ENCODE measurements at regions not wholly inside any gene's neighbourhood (a gene's known extent, or its start where the extent isn't known, plus 50 kb on each side); places are given as distances from the start of the nearest gene placed in this dataset.

DNA sequence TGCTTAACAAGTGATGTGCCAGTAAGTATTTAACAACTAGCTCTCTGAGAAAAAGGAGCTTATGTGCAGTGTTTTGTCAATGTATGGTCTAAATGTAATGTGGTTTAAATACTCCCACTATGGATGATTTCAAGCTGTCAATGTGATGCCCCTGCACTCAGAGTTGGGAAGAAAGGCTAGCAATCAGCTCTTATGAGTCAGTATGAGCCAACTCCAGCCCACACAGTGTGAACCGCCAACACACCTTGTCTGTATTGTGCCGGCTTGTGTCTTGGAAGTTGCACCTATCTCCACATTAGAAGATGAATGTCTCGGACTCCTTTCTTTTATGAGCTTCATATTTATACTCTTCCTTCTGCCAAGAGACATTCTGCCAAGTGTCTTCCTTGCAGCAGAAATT, 703.8 kb upstream of the RAB6C start:
- Histone ChIP-seq H3K9me2 (replicated peaks; ENCODE audit: insufficient read depth, low read length) (no peaks in the 10 kb centered on the region), H3K36me3 (ENCODE audit: insufficient read depth, low read length) (no peaks in the 10 kb centered on the region), H3K27ac (ENCODE audit: low read length) (no peak overlapping the region), H3K9ac (ENCODE audit: low read length) (no peak overlapping the region), H2AFZ (ENCODE audit: low read length) (no peak overlapping the region), H3K4me1 (ENCODE audit: low read length) (no peaks in the 10 kb centered on the region), H3K27me3 (ENCODE audit: low read length) (no peaks in the 10 kb centered on the region), H4K20me1 (ENCODE audit: insufficient read depth, low read depth, low read length) (no peaks in the 10 kb centered on the region), H3K79me2 (ENCODE audit: low read length) (no peaks in the 10 kb centered on the region), H3K9me3 (ENCODE audit: low read length) (no peaks in the 10 kb centered on the region), H3K4me2 (ENCODE audit: low read depth, low read length, poor library complexity, severe bottlenecking) (no peak overlapping the region), H3K4me3 (ENCODE audit: low read length) (no peak overlapping the region)
- no peak for DNase-seq

DNA sequence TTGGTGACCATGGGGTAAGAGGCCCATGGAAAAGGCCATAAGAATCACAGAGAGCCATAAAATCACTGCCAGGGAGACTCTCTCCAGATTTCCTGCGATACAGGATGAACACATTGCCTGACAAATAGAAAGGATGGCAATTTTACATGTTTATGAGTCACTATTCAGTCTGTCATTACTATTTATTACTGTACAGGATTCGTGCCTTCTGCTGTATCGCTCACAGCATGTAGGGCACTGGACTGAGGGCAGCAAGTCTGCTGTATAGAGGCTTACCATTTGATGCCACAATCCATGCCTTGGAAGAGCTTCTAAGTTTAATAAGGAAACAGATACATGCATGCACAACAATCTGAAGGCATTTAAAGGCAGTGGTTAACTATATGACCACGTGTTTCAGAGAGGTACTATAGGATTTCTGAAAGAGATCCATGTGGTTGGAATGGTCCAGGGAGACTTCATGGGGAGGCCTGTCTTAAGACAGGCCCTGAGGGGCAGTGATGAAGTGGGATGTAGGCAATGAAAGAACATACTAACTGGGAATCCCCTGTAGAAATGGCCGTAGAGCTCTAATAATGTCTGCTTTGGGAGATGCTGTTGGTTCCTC, 702.4 kb upstream of the RAB6C start:
- no peak overlapping the region for H3K4me3 ChIP-seq (ENCODE audit: low read length)
- no peaks in the 10 kb centered on the region for H4K20me1 ChIP-seq (ENCODE audit: insufficient read depth, low read depth, low read length)
- H2AFZ ChIP-seq (ENCODE audit: low read length), result no peak overlapping the region
- no peak overlapping the region for H3K9ac ChIP-seq (ENCODE audit: low read length)
- H3K9me3 ChIP-seq (ENCODE audit: low read length), result no peaks in the 10 kb centered on the region
- H3K4me2 ChIP-seq (ENCODE audit: low read depth, low read length, poor library complexity, severe bottlenecking), result no peak overlapping the region
- no peaks in the 10 kb centered on the region for H3K36me3 ChIP-seq (ENCODE audit: insufficient read depth, low read length)
- no peak overlapping the region for H3K27ac ChIP-seq (ENCODE audit: low read length)
- no peak for DNase-seq
- H3K4me1 ChIP-seq (ENCODE audit: low read length), result no peaks in the 10 kb centered on the region
- no peaks in the 10 kb centered on the region for H3K9me2 ChIP-seq (replicated peaks; ENCODE audit: insufficient read depth, low read length)
- H3K79me2 ChIP-seq (ENCODE audit: low read length), result no peaks in the 10 kb centered on the region
- no peaks in the 10 kb centered on the region for H3K27me3 ChIP-seq (ENCODE audit: low read length)

DNA sequence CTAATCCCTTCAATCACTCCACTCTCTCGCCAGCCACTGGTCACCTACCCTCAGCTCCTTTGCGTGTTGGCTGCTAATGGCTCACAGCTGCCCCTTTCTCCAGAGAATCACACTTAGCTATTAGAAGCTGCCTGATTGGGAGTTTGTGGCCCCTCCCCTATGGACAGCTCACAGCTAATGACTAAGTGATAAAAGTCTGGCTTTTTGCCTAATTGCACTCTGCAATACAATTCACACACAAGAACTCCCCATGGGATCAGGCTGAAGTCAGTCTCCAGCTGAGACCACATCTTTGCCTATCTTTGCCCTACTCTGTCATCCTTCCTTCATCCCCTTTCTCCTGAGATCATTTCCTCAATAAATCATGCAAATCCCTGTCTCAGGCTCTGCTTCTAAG, 701.9 kb upstream of the RAB6C start:
- no peak overlapping the region for H3K27ac ChIP-seq (ENCODE audit: low read length)
- no peaks in the 10 kb centered on the region for H3K9me3 ChIP-seq (ENCODE audit: low read length)
- no peaks in the 10 kb centered on the region for H3K36me3 ChIP-seq (ENCODE audit: insufficient read depth, low read length)
- H3K4me3 ChIP-seq (ENCODE audit: low read length), result no peak overlapping the region
- no peaks in the 10 kb centered on the region for H3K27me3 ChIP-seq (ENCODE audit: low read length)
- no peak overlapping the region for H3K9ac ChIP-seq (ENCODE audit: low read length)
- no peaks in the 10 kb centered on the region for H4K20me1 ChIP-seq (ENCODE audit: insufficient read depth, low read depth, low read length)
- no peak for DNase-seq
- no peak overlapping the region for H2AFZ ChIP-seq (ENCODE audit: low read length)
- H3K9me2 ChIP-seq (replicated peaks; ENCODE audit: insufficient read depth, low read length), result no peaks in the 10 kb centered on the region
- H3K4me1 ChIP-seq (ENCODE audit: low read length), result no peaks in the 10 kb centered on the region
- no peaks in the 10 kb centered on the region for H3K79me2 ChIP-seq (ENCODE audit: low read length)
- no peak overlapping the region for H3K4me2 ChIP-seq (ENCODE audit: low read depth, low read length, poor library complexity, severe bottlenecking)

DNA sequence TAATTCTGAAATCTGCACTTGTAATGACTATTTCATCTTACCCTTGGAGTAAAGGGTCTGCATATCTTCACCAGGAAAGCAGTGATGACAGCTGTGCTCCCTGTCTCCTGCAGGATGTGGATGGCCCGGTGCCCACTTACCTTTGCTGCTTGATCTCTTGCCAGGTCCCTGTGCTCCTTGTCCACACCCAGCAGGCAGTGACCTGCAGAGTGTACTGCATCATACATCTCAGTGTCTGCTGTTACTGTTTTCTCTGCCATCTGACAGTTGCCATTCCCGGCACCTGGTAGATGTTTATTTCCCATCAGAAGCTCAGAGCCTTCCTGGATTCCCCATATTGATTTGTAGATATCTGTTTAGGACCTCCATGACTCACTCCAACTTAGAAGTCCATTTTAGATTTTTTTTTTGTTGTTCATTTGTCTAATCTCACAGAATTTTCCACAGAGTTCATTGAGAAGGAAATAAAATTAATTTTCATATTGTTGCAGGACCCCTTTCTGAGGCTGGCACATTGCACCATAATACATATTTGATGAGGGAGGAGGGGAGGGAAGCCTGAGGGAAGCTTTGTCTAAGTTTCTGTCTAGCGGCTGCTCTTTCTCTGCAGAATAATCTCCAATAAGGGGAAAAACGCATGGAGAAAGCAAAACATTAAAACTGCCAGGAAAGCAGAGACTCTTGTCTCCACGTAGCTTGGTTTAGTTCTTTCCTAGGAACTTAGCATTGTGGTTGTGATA, 697.5 kb upstream of the RAB6C start:
- H3K36me3 ChIP-seq (ENCODE audit: insufficient read depth, low read length), result no peaks in the 10 kb centered on the region
- no peak overlapping the region for H3K9ac ChIP-seq (ENCODE audit: low read length)
- no peaks in the 10 kb centered on the region for H4K20me1 ChIP-seq (ENCODE audit: insufficient read depth, low read depth, low read length)
- no peaks in the 10 kb centered on the region for H3K9me2 ChIP-seq (replicated peaks; ENCODE audit: insufficient read depth, low read length)
- H3K4me1 ChIP-seq (ENCODE audit: low read length), result no peaks in the 10 kb centered on the region
- no peaks in the 10 kb centered on the region for H3K9me3 ChIP-seq (ENCODE audit: low read length)
- H3K79me2 ChIP-seq (ENCODE audit: low read length), result no peaks in the 10 kb centered on the region
- H3K27ac ChIP-seq (ENCODE audit: low read length), result no peak overlapping the region
- no peaks in the 10 kb centered on the region for H3K27me3 ChIP-seq (ENCODE audit: low read length)
- H3K4me2 ChIP-seq (ENCODE audit: low read depth, low read length, poor library complexity, severe bottlenecking), result no peak overlapping the region
- DNase-seq, result no peak
- H3K4me3 ChIP-seq (ENCODE audit: low read length), result no peak overlapping the region
- no peak overlapping the region for H2AFZ ChIP-seq (ENCODE audit: low read length)

DNA sequence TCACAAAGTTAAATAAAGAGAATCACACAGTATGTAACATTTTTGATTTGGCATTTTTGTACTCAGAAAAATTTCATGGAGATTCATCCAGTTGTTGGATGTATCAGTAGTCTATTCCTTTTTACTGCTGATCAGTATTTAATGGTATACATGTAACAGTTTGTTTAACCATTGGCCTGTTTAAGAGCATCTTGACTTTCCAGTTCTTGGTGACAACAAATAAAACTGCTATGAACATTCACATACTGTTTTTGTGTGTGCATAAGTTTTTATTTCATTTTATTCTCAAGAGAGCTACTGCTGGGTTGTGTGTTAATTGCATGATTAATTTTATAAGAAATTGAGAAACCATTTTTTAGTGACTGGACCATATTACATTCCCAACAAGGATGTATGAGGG, 694.5 kb upstream of the RAB6C start:
- Histone ChIP-seq H3K9me2 (replicated peaks; ENCODE audit: insufficient read depth, low read length) (no peaks in the 10 kb centered on the region), H3K4me3 (ENCODE audit: low read length) (no peak overlapping the region), H3K27me3 (ENCODE audit: low read length) (no peaks in the 10 kb centered on the region), H3K9me3 (ENCODE audit: low read length) (no peaks in the 10 kb centered on the region), H3K9ac (ENCODE audit: low read length) (no peak overlapping the region), H2AFZ (ENCODE audit: low read length) (no peak overlapping the region), H3K36me3 (ENCODE audit: insufficient read depth, low read length) (no peaks in the 10 kb centered on the region), H3K4me1 (ENCODE audit: low read length) (no peaks in the 10 kb centered on the region), H4K20me1 (ENCODE audit: insufficient read depth, low read depth, low read length) (no peaks in the 10 kb centered on the region), H3K27ac (ENCODE audit: low read length) (no peak overlapping the region), H3K79me2 (ENCODE audit: low read length) (no peaks in the 10 kb centered on the region), H3K4me2 (ENCODE audit: low read depth, low read length, poor library complexity, severe bottlenecking) (no peak overlapping the region)
- no peak for DNase-seq

DNA sequence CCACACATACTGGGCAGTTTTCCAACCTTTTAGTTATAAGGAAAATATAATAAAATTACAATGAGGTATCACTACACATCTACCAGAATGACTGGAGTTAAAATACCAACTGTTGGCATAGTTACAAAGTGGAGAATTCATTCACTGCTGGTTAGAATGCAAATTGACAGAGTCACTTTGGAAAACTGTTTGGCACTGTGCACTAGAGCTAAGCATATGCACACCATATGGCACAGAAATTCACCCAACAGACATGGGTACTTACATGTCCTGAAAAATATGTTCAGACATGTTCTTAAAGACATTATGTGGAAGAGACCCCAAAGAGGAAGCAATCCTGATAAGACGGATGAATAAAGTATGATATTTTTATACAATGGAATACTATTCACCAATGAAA, 686.1 kb upstream of the RAB6C start:
- no peaks in the 10 kb centered on the region for H3K27me3 ChIP-seq (ENCODE audit: low read length)

DNA sequence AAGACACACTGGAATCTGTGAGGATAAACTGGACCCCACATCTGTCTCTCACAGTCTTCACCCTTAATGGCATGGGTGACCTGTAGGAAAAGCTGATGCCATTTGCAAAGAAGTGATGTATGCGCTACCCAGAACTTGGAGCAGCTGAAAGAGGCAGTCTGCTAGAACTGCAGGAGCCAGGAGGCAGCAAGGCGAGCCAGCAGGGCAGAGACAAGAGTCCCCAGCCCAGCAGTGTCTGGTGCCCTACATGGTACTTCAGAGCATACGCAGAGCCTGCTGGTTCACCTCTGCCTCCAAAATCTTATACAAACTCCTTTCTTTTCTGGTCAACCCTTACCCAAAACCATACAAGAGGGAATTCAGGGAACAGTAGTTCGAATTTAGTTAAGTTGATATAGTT, 683.1 kb upstream of the RAB6C start:
- Histone ChIP-seq H3K4me2 (ENCODE audit: low read depth, low read length, poor library complexity, severe bottlenecking) (no peak overlapping the region), H3K9me2 (replicated peaks; ENCODE audit: insufficient read depth, low read length) (no peaks in the 10 kb centered on the region), H3K4me1 (ENCODE audit: low read length) (no peaks in the 10 kb centered on the region), H3K79me2 (ENCODE audit: low read length) (no peaks in the 10 kb centered on the region), H3K27me3 (ENCODE audit: low read length) (no peaks in the 10 kb centered on the region), H3K4me3 (ENCODE audit: low read length) (no peak overlapping the region), H3K36me3 (ENCODE audit: insufficient read depth, low read length) (no peaks in the 10 kb centered on the region), H4K20me1 (ENCODE audit: insufficient read depth, low read depth, low read length) (no peaks in the 10 kb centered on the region), H3K9ac (ENCODE audit: low read length) (no peak overlapping the region), H2AFZ (ENCODE audit: low read length) (no peak overlapping the region), H3K27ac (ENCODE audit: low read length) (no peak overlapping the region), H3K9me3 (ENCODE audit: low read length) (no peaks in the 10 kb centered on the region)
- no peak for DNase-seq

More for the DNA sequence above, 686.1 kb upstream of the RAB6C start:
- H3K4me1 ChIP-seq (ENCODE audit: low read length), result no peaks in the 10 kb centered on the region
- H3K36me3 ChIP-seq (ENCODE audit: insufficient read depth, low read length), result no peaks in the 10 kb centered on the region
- H3K4me2 ChIP-seq (ENCODE audit: low read depth, low read length, poor library complexity, severe bottlenecking), result no peak overlapping the region
- H2AFZ ChIP-seq (ENCODE audit: low read length), result no peak overlapping the region
- no peaks in the 10 kb centered on the region for H3K9me3 ChIP-seq (ENCODE audit: low read length)
- no peaks in the 10 kb centered on the region for H3K9me2 ChIP-seq (replicated peaks; ENCODE audit: insufficient read depth, low read length)
- DNase-seq, result no peak
- no peaks in the 10 kb centered on the region for H3K79me2 ChIP-seq (ENCODE audit: low read length)
- no peak overlapping the region for H3K9ac ChIP-seq (ENCODE audit: low read length)
- no peaks in the 10 kb centered on the region for H4K20me1 ChIP-seq (ENCODE audit: insufficient read depth, low read depth, low read length)
- no peak overlapping the region for H3K4me3 ChIP-seq (ENCODE audit: low read length)
- no peak overlapping the region for H3K27ac ChIP-seq (ENCODE audit: low read length)

DNA sequence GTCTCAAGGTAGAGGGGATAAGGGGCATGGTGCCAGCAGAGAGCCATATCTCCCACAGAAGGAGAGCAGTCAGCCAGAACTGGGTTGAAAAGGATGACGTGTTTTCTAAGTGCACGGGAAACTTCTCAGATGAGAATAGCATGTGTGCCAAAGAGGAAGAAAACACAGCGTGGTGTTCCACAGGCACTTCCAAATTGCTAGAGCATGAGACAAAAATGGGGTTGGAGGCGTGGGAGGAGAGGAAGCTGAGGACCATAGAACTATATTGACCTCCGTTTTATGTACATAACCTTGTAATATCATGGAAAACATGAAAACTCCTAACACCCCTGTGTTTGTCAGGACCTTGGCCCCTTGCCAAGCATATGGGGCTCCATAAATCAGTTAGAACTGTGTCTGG, 682.7 kb upstream of the RAB6C start:
- Histone ChIP-seq H3K9me2 (replicated peaks; ENCODE audit: insufficient read depth, low read length) (no peaks in the 10 kb centered on the region), H3K36me3 (ENCODE audit: insufficient read depth, low read length) (no peaks in the 10 kb centered on the region), H3K4me1 (ENCODE audit: low read length) (no peaks in the 10 kb centered on the region), H2AFZ (ENCODE audit: low read length) (no peak overlapping the region), H3K9ac (ENCODE audit: low read length) (no peak overlapping the region), H3K9me3 (ENCODE audit: low read length) (no peaks in the 10 kb centered on the region), H3K4me3 (ENCODE audit: low read length) (no peak overlapping the region), H3K27ac (ENCODE audit: low read length) (no peak overlapping the region), H3K4me2 (ENCODE audit: low read depth, low read length, poor library complexity, severe bottlenecking) (no peak overlapping the region), H3K79me2 (ENCODE audit: low read length) (no peaks in the 10 kb centered on the region), H4K20me1 (ENCODE audit: insufficient read depth, low read depth, low read length) (no peaks in the 10 kb centered on the region), H3K27me3 (ENCODE audit: low read length) (no peaks in the 10 kb centered on the region)
- no peak for DNase-seq
